GM18505 (cell line): ENCODE measurements at regions not wholly inside any gene's neighbourhood (a gene's known extent, or its start where the extent isn't known, plus 50 kb on each side); places are given as distances from the start of the nearest gene placed in this dataset.

Experiments used
- ATAC-seq: cut with Tn5 transposase; IDR thresholded peaks from one replicate; pipeline ENCODE4 v1.9.1; 2021; ENCODE audit not compliant: unreplicated experiment
- POLR2A ChIP-seq: IDR thresholded peaks from 4 replicates; pipeline ENCODE4 v1.6.1; 2011; ENCODE audit warnings: borderline replicate concordance; ENCODE audit not compliant: insufficient read depth, insufficient read length; ENCODE audit errors: extremely low read depth

DNA sequence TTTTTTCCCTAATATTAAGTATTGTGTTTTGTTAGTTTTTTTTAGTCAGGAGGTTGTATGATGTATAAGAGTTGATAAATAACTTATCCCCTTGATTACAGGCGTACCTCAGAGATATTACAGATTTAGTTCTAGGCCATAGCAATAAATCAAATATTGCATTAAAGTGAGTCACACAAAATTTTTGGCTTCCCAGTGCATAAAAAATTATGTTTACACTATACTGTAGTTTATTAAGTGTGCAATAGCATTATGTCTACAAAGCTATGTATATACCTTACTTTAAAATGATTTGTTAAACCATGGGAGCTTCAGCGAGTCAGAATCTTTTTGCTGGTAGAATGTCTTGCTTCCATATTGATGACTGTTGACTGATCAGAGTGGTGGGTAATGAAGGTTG is 1180.6 kb upstream of the CDH18 start:
- no peak for ATAC-seq
- TF ChIP-seq POLR2A, result no peak

DNA sequence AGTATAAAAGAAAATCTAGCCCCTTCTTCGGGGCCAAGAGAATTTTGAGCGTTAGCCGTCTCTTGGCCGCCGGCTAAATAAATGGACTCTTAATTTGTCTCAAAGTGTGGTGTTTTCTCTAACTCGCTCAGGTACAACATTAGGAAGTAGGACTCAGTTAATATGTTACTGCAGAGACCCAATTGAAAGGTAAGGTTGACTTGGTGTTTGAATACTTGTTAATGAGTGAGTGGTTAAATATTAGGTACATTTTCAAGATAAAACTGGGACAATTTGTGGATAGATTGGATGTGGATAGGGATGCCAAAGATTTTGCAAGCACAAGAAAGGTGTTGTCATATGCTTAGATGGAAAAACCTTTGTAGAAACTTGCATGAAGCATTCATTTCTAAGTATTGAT is 1177.3 kb upstream of the CDH18 start:
- no peak for ATAC-seq
- no peak for TF ChIP-seq POLR2A

DNA sequence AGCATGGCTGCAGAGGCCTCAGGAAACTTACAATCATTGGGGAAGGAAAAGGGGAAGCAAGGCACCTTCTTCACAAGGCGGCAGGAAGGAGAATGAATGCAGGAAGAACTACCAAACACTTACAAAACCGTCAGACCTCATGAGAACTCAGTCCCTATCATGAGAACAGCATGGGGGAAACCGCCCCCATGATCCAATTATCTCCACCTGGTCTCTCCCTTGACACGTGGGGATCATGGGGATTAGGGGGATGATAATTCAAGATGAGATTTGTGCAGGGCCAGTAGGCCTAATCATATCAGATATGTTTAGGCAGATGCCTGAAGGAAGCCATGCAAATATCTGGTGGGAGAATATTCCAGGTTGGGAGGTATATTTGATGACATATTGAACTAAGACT is 1176.4 kb upstream of the CDH18 start:
- TF ChIP-seq POLR2A, result no peak
- ATAC-seq, result no peak

DNA sequence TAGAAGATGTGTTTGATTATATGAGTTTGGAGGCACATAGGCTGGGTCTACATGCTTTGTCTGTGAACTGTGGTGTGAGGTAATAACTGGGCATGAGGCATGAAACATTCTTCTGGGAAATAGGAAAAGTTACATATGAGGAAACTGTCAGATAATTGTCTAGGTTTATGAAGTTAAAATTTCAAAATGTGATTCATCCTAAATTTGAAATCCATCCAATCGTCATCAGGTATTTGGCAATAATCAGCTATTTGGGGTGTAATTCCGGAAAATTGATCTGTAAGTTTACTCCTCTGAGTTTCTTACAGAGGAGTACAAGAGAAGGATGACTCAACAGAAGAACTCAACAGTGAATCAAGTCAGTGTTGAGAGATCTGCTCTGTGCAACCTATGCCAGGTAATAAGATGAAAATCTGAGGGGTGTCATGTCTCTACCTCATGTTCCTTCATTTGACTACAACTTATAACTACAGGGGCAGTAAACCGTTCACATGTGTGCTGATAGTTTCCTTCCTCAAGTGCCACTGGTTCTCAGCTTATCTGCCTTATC is 1171.6 kb upstream of the CDH18 start:
- no peak for TF ChIP-seq POLR2A
- ATAC-seq, result no peak

DNA sequence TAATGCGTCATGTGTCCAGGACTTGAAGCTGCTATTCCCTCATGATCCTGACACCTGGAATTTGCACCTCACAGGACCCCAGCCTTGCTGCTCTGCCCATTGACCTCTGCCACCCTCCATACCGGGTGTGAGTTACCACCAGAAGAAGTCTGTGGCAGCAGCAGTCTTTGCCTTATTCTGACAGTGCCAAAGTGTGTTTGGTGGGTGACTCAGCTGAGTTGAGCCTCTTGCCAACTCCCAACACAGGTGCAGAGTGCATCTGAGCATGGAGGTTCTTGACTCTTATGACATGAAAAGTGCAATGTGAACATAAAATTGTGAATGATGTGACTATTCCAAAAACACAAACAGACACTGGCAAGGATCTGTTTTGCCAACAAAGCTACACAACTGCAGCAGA is 1166.5 kb upstream of the CDH18 start:
- no peak for TF ChIP-seq POLR2A
- no peak for ATAC-seq

DNA sequence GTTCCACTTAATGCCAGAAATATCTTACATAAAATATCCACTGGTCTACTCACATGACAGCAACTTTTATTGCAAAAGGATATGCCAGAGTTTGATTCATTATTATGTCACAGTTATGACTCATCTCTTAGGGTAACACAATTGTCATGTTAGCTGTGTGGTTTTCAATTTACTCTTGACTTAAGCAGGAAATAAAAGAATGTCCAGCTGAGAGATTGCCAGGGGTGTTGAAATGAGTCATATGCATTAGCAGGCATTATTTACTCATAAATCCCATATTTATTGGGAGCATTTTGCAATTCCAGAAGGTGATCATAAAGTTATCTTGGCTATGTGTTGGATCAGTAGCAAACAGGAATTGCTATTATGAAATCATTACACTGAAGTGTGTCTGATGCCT is 1164.6 kb upstream of the CDH18 start:
- ATAC-seq, result no peak
- no peak for TF ChIP-seq POLR2A

DNA sequence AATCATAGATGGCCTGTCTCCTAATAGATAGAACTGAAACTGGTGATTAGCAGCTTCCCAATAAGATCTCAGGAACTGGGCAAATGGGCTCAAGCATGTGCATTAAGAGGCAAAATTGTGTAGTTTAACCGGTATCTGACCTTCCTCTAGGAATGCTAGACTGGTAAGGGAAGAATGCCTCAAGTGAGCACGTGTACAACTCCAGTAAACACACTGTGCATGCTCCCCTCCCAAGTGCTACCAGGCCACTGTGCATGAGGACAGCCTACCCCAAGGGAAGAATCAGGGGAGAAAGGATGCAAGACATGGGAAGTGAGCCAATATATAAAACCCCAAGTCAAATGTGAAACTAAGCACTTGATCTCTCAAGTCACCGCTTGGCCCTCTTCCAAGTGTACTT is 1157.4 kb upstream of the CDH18 start:
- TF ChIP-seq POLR2A, result no peak
- no peak for ATAC-seq

DNA sequence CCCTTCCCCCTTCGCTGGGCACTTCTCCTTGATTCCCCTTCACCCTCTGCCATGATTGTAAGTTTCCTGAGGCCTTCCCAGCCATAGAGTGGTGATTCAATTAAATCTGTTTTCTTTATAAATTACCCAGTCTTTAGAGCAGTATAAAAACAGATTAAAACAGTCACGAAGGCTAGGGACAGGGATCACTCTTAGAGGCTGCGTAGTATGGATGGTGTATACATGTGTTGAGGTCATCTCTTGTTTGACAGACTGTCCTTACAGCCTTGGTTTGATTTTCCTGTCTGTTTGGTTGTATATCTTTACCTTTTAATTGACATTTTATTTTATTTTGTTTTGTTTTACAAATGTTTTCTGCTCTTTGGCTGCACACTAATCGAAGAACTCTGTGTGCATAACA is 1155.7 kb upstream of the CDH18 start:
- TF ChIP-seq POLR2A, result no peak
- no peak for ATAC-seq

DNA sequence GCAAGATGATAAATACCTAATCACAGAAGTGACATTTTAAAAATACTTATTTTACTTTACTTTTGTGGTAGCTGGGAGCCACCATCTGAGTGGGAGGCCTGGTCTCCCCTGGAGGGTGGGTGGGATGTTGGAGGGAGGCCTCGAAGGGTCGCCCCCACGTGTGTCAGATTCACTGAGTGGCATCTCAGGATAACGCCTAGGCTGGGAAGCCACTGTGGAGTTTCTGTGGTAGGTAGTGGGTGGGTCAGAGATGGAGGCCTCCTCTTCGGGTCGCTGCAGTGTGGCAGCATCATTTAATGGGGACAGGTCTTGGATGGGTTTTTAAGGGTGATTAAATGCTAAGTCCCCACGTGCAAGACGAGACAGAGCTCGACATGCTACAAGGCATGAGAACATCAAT is 1154.8 kb upstream of the CDH18 start:
- no peak for ATAC-seq
- TF ChIP-seq POLR2A, result no peak

DNA sequence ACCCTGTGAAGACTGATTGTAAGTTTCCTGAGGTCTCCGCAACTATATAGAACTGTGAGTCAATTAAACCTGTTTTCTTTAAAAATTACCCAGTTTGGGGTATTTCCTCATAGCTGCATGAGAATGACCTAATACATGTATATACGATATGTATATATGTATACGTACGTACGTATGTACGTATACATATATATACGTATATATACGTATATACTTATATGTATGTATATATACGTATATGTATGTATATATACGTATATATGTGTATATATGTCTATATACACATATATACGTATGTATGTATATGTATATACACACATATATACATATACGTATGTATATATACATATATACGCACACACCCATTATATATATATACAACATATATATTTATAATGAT is 1153.0 kb upstream of the CDH18 start:
- TF ChIP-seq POLR2A, result no peak
- no peak for ATAC-seq

DNA sequence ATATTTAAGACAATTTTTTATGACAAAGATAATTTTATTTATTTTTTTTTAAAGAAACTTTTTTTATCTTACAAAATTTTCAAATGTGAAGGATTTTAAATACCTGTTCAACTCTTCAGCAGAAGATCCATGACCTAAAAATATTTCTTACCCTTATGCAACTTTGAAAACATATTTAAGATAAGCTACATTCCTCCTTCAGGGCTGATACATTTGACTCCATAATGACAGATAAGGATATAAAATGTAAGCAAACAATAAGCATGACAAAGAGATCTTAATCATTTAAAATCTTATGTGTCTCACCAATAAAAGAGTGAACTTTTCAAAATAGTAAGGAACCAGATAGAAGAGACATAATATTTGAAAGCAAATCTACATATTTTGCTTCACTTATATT is 1138.2 kb upstream of the CDH18 start:
- no peak for TF ChIP-seq POLR2A
- ATAC-seq, result no peak

DNA sequence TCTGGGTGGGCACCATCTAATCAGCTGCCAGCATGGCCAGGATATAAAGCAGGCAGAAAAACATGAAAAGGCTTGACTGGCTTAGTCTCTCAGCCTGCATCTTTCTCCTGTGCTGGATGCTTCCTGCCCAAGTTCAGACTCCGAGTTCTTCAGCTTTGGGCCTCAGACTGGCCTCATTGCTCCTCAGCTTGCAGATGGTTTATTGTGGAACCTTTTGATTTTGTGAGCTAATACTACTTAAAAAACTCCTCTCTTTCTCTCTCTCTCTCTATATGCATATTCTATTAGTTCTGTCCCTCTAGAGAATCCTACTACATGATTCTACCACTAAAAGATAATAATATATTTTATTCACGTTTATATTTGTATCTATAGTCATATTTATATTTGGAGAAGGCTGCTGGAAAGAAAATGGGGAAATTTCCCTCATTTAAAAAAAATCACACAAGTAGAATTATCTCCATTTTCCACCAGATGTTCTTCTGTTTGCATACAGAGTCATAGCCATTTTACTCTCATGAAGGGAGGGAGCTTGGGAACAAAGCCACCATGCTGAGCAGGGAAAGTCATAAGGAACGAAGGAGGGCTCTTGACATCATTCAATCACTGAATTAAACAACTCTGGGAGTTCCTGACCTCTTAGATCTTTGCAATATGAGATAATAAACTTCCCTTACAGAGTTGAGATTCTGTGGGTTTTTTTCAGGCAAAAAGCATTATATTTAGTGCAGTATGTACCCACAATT is 1137.4 kb upstream of the CDH18 start:
- TF ChIP-seq POLR2A, result no peak
- ATAC-seq, result no peak

DNA sequence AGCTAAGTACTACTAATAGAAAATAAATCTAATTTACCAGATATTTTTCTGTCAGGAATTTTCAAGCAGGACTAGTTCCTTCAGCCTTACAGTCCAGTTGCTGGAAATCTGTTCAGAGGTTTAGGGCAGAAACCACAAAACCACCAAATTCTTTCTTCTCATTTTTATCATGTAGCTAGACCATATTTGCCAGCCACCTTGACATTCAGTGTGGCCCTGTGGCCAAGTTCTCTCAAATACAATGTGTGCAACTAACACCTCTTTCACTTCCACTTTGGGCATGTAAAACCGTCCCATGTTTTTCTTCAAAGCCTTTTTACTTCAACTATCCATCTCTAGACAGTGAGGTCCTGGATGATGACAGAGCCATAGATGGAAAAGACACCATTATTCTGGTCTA is 1133.2 kb upstream of the CDH18 start:
- no peak for TF ChIP-seq POLR2A
- no peak for ATAC-seq

DNA sequence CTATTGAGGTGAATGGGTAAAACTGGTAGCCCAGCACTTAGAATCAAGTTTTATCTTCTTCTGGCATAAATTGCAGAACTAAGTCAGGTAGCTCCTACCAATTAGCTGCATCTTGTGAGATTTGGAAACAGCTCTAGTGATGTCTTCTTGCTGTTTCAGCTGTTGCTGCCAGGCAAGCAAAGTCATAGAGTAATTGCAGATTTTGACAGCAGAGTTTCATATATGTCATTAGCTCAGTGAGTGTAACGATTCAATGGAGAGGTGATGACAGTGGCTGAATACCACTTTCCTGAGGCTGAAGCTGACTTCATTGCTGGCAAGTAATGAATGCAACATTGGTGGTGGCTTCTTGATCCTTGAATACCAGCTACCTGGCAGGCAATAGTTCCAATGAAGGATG is 1109.7 kb upstream of the CDH18 start:
- TF ChIP-seq POLR2A, result no peak
- no peak for ATAC-seq

DNA sequence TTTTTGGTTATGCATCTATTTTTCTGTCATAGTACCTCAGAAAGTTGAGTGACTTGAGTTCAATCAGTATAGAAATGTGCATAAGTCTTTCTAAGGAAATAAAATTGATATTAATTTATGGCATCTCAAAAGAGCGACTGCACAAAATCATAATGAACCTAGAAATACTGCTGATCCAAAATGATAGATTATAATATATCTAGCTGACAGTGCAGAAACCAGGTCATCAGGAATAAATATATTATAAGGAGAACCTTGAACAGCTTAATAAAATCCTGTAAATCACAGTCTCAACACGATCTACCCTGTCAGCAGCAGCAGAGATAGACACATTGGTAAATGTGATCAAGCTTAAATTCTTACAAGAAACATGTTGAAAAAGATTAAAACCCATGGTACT is 1106.6 kb upstream of the CDH18 start:
- no peak for ATAC-seq
- no peak for TF ChIP-seq POLR2A

DNA sequence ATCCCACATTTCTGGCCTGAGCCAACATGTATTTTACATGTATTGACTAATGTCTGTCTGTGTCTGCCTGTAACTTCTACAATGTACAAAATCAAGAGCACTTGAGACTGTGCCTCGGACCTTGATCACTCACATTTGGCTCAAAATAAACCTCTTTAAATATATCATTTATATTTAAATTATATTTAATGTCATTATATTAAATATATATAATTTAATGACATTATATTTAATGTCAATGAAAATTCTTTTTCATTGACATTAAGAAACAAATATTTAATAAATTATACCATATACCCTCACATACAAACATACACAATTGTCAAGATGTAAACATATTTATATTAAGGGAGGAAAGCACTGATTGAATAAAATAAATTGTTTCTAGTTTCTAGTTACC is 1099.8 kb upstream of the CDH18 start:
- no peak for TF ChIP-seq POLR2A

DNA sequence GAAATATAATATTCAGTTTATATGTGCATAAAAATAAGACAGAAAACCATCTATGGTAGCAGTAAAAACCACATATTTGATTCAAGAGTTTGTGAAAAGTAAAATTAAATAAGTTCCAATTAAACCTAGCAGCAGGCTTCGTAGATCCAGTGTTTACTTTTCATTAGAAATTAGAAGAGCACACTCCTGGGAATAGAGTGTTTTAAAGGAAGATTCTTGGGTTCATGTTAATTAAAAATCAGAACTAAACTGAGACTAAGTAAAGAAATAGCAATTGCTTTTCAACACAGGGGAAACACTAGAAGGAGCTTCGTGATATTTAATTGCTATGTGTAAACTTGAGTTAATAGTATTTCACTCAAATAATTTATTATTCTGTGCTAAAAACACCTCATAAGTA is 1097.8 kb upstream of the CDH18 start:
- no peak for TF ChIP-seq POLR2A
- ATAC-seq, result no peak

More for the DNA sequence above, 1099.8 kb upstream of the CDH18 start:
- ATAC-seq, result no peak
